Activated CD8-positive, alpha-beta T cell treated with anti-CD3 and anti-CD28 coated beads for 36 hours (primary cell): ENCODE measurements at regions not wholly inside any gene's neighbourhood (a gene's known extent, or its start where the extent isn't known, plus 50 kb on each side); places are given as distances from the start of the nearest gene placed in this dataset.
A peak's percentile ranks its signal among the peaks of the same experiment; 100 is the strongest.

ENCODE experiments used
- ATAC-seq: fragments of 200-7000 bp; cut with Tn5 transposase; one replicate; pipeline ENCODE4 v1.10.0; 2021; ENCODE audit warnings: mild to moderate bottlenecking, moderate library complexity
- CTCF ChIA-PET: fragments of 350-600 bp; sonication (Branson Sonifier 250); formaldehyde crosslinking; loops from one replicate; lab custom pipeline; 2021; ENCODE audit warnings: antibody characterized with exemption; lab: Charles Lee
- POLR2A ChIA-PET: fragments of 350-600 bp; sonication (Branson Sonifier 250); formaldehyde crosslinking; loops from one replicate; lab custom pipeline; 2021; ENCODE audit warnings: antibody characterized with exemption; lab: Charles Lee
- DNase-seq: peaks from one replicate; pipeline ENCODE4 v3.0.0-alpha.2; 2020
- H3K27ac Mint-ChIP-seq: one replicate; pipeline ENCODE4 v1.8.0; 2021; ENCODE audit warnings: mild to moderate bottlenecking, mixed read lengths
- H3K27me3 Mint-ChIP-seq: one replicate; pipeline ENCODE4 v1.8.0; 2021; ENCODE audit warnings: mixed read lengths
- H3K36me3 Mint-ChIP-seq: one replicate; pipeline ENCODE4 v1.8.0; 2021; ENCODE audit warnings: low read depth, mixed read lengths
- H3K4me1 Mint-ChIP-seq: one replicate; pipeline ENCODE4 v1.8.0; 2021; ENCODE audit warnings: low read depth, mixed read lengths
- H3K4me3 Mint-ChIP-seq: one replicate; pipeline ENCODE4 v1.8.0; 2021; ENCODE audit warnings: mild to moderate bottlenecking, moderate library complexity, mixed read lengths
- H3K9me3 Mint-ChIP-seq: one replicate; pipeline ENCODE4 v1.8.0; 2021; ENCODE audit warnings: mixed read lengths
- intact Hi-C: fragments of 100-400 bp; cut with micrococcal nuclease; formaldehyde crosslinking; loops from one replicate; pipeline ENCODE4 v1.10.0; 2022
- TF ChIP-seq, protein P1 (sequence below): fragments of 200-600 bp; IDR thresholded peaks from one replicate; pipeline ENCODE4 v1.8.0; 2022; ENCODE audit warnings: antibody characterized with exemption, mild to moderate bottlenecking

- ChIA-PET POLR2A (no interaction called here), CTCF (no interaction called here)
- Mint-ChIP-seq H3K4me3 (no peak overlapping the region), H3K27ac (no peak overlapping the region), H3K36me3 (no peaks in the 10 kb centered on the region), H3K4me1 (no peaks in the 10 kb centered on the region), H3K9me3 (peaks cover 4% of the 10 kb centered on the region), H3K27me3 (peaks cover 13% of the 10 kb centered on the region)
- TF ChIP-seq, protein P1, sequence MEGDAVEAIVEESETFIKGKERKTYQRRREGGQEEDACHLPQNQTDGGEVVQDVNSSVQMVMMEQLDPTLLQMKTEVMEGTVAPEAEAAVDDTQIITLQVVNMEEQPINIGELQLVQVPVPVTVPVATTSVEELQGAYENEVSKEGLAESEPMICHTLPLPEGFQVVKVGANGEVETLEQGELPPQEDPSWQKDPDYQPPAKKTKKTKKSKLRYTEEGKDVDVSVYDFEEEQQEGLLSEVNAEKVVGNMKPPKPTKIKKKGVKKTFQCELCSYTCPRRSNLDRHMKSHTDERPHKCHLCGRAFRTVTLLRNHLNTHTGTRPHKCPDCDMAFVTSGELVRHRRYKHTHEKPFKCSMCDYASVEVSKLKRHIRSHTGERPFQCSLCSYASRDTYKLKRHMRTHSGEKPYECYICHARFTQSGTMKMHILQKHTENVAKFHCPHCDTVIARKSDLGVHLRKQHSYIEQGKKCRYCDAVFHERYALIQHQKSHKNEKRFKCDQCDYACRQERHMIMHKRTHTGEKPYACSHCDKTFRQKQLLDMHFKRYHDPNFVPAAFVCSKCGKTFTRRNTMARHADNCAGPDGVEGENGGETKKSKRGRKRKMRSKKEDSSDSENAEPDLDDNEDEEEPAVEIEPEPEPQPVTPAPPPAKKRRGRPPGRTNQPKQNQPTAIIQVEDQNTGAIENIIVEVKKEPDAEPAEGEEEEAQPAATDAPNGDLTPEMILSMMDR = no peak
- DNase-seq (no peak), ATAC-seq (no peak)
- intact Hi-C loops = no loop called here
Observed at GRCh38 chr4:14110407-14110806, 482.9 kb upstream of the BOD1L1 start.

DNA sequence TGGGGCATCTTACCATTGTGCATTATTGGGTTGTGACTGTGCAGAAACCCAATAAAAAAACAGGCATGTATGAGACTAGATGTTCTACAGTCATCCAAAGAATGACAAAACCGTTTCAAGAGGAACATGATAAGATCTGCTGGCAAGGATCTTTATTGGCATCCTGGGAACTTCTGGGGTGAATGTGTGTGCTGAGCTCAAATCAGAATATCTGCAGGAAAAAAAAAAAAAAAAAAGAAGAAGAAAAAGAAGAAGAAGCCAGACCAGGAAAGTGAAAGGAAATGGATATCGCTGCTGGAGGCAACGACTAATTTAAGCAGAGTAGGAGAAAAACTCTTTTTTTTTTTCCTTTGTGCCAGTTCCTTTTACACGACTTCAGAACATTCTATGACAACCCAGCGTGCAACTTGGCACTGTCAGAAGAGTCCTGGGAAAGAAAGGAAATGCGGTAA, 484.2 kb upstream of the BOD1L1 start:
- TF ChIP-seq, protein P1 = no peak
- Mint-ChIP-seq H3K9me3 (peaks cover 4% of the 10 kb centered on the region), H3K27ac (no peak overlapping the region), H3K27me3 (peaks cover 13% of the 10 kb centered on the region), H3K4me3 (no peak overlapping the region), H3K4me1 (no peaks in the 10 kb centered on the region), H3K36me3 (no peaks in the 10 kb centered on the region)
- intact Hi-C loops = no loop called here
- POLR2A ChIA-PET = no interaction called here
- ATAC-seq = no peak
- DNase-seq = no peak
- CTCF ChIA-PET = no interaction called here

DNA sequence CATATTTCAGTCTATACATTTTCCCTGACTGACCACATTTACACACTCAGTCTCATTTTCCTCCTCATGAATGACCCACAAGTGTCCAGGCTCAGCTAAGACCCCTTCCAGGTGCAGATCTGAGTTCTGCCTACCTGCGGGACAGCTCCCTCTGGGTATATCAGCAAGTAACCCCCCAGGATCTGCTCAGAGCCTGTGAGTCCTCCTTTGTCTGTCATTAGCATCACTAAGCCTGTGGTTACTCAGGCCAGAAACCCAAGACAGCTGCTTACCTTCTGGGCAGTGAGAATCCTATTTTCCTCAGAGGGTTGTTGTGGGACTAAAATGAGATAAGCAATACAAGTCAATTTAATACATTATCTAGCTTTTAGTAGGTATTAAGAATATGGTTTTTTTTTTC, 487.6 kb upstream of the BOD1L1 start:
- ATAC-seq (no peak), DNase-seq (no peak)
- ChIA-PET POLR2A (no interaction called here), CTCF (no interaction called here)
- intact Hi-C loops = no loop called here
- H3K36me3 Mint-ChIP-seq = no peaks in the 10 kb centered on the region
- H3K27ac Mint-ChIP-seq = no peak overlapping the region
- no peaks in the 10 kb centered on the region for H3K4me1 Mint-ChIP-seq
- TF ChIP-seq, protein P1 = no peak
- H3K9me3 Mint-ChIP-seq = no peaks in the 10 kb centered on the region
- no peak overlapping the region for H3K4me3 Mint-ChIP-seq
- H3K27me3 Mint-ChIP-seq = peaks cover 11% of the 10 kb centered on the region

GRCh38 chr4:14117575-14118238, 490.2 kb upstream of the BOD1L1 start:
- TF ChIP-seq, protein P1 = no peak
- ATAC-seq (no peak), DNase-seq (peak; percentile 2)
- Mint-ChIP-seq H3K4me3 (no peak overlapping the region), H3K9me3 (no peaks in the 10 kb centered on the region), H3K36me3 (no peaks in the 10 kb centered on the region), H3K27me3 (peaks cover 9% of the 10 kb centered on the region), H3K27ac (no peak overlapping the region), H3K4me1 (no peaks in the 10 kb centered on the region)
- CTCF ChIA-PET = no interaction called here
- POLR2A ChIA-PET = no interaction called here
- intact Hi-C loops = no loop called here

DNA sequence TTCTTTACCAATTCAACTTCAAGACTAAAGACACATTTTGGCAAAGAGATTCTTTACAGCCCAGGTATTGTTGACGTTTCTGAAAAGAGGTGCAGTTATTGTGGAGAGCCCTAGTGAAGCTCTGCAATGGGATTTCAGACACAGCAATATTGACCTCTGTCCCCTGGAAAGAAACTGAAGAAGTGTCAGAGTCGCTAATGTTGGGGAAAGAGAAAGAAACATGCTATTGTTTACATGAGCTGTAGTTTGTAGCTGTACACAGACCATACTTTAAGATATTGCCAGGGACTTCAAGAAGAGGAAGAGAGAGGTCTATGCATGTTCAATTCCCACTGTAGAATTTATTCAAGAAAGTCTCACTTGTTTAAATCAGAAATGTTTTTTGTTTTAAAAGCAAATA, 497.3 kb upstream of the BOD1L1 start:
- no peaks in the 10 kb centered on the region for H3K27me3 Mint-ChIP-seq
- H3K4me1 Mint-ChIP-seq = no peaks in the 10 kb centered on the region
- TF ChIP-seq, protein P1 = no peak
- no peaks in the 10 kb centered on the region for H3K36me3 Mint-ChIP-seq
- no peak overlapping the region for H3K27ac Mint-ChIP-seq
- ChIA-PET POLR2A (no interaction called here), CTCF (no interaction called here)
- DNase-seq (no peak), ATAC-seq (no peak)
- H3K9me3 Mint-ChIP-seq = no peaks in the 10 kb centered on the region
- intact Hi-C loops = no loop called here
- no peak overlapping the region for H3K4me3 Mint-ChIP-seq
